Right lobe of liver (tissue), 4 donors: ENCODE measurements at regions not wholly inside any gene's neighbourhood (a gene's known extent, or its start where the extent isn't known, plus 50 kb on each side); places are given as distances from the start of the nearest gene placed in this dataset.

Experiments
- POLR2A ChIP-seq: fragments of 450-650 bp; IDR thresholded peaks from one replicate; pipeline ENCODE4 v1.6.1; 2017; ENCODE audit warnings: antibody characterized with exemption, mild to moderate bottlenecking
- TF ChIP-seq, protein P1 (sequence below), 4 donors: fragments of 200-600 bp in 3 of 4; fragments of 450-650 bp in 1 of 4; IDR thresholded peaks; one replicate each; pipeline versions ENCODE4 v1.5.1 to v1.8.0; 2016 to 2022; ENCODE audit warnings: antibody characterized with exemption in 4 of 4, mild to moderate bottlenecking in 2 of 4
- donor health status: DM: no; HTN: no; CAD: no.
- donor health status: DM: no; HTN: no; CAD: no.
- donor health status: DM: no; HTN: yes; CAD: no.

DNA sequence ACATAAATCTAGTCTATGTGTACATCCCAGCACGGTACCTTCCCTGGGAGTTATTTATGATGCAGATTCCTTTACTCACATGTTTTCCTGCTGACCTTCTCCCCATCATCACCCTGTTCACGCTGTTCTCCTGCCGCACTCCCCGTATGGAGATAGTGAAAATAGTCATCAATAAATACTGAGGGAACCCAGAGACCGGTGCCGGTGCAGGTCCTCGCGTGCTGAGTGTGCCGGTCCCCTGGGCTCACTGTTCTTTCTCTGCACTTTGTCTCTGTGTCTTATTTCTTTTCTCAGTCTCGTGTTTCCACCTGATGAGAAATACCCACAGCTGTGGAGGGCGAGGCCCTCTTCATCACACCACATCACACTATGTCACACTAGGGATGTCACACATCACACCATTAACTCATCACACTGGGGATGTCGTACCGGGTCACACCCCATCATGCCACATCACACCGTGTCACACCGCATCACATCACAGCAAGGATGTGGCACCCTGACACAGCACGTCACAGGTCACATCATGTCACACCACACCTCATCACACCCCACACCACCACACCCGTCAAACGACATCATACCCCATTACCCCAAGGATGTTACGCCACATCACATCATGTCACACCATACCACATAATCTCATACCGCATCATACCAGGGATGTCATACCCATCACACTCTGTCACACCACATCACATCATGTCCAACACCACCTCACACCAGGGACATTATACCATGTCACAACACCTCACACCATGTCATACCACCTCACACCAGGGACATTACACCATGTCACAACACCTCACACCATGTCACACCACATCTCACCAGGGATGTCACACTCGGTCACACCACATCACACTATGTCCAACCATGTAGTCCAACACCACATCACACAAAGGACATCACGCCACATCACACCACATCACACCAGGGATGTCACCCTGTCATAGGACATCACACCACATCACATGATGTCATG, 207.0 kb downstream of the TMEM121 start:
- TF ChIP-seq, protein P1, sequence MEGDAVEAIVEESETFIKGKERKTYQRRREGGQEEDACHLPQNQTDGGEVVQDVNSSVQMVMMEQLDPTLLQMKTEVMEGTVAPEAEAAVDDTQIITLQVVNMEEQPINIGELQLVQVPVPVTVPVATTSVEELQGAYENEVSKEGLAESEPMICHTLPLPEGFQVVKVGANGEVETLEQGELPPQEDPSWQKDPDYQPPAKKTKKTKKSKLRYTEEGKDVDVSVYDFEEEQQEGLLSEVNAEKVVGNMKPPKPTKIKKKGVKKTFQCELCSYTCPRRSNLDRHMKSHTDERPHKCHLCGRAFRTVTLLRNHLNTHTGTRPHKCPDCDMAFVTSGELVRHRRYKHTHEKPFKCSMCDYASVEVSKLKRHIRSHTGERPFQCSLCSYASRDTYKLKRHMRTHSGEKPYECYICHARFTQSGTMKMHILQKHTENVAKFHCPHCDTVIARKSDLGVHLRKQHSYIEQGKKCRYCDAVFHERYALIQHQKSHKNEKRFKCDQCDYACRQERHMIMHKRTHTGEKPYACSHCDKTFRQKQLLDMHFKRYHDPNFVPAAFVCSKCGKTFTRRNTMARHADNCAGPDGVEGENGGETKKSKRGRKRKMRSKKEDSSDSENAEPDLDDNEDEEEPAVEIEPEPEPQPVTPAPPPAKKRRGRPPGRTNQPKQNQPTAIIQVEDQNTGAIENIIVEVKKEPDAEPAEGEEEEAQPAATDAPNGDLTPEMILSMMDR (IDR thresholded peaks at IDR 0.05): no peak
- TF ChIP-seq POLR2A: no peak
